Aorta (tissue), 5 donors: ENCODE measurements at regions not wholly inside any gene's neighbourhood (a gene's known extent, or its start where the extent isn't known, plus 50 kb on each side); places are given as distances from the start of the nearest gene placed in this dataset.
"Not testable (repeated sequence)": the region's sequence is repeated elsewhere in the genome, so short reads cannot be mapped to it uniquely, and the experiment has no call there.

ENCODE experiments used
- ATAC-seq: fragments of 200-7000 bp; cut with Tn5 transposase; one replicate; pipeline ENCODE4 v1.9.1; 2022; ENCODE audit warnings: moderate library complexity; ENCODE audit not compliant: low FRiP score
- DNase-seq, 2 donors: peaks; one replicate each; pipeline ENCODE4 v3.0.0-alpha.2; 2020
- H3K27ac ChIP-seq, 2 donors: one replicate each; pipeline ENCODE4 v1.5.1; 2013; ENCODE audit warnings: low read length in 2 of 2, mild to moderate bottlenecking in 2 of 2, moderate library complexity in 2 of 2, control low read depth in 1 of 2, inconsistent platforms in 1 of 2, low read depth in 1 of 2
- H3K27me3 ChIP-seq, 2 donors: one replicate each; pipeline ENCODE4 v1.6.1; 2013; ENCODE audit warnings: control low read depth in 1 of 2, low read length in 1 of 2, mild to moderate bottlenecking in 1 of 2, moderate library complexity in 1 of 2; ENCODE audit not compliant: insufficient read depth in 2 of 2, control insufficient read depth in 1 of 2
- H3K36me3 ChIP-seq, 2 donors: one replicate each; pipeline ENCODE4 v1.6.1; 2013; ENCODE audit warnings: control low read depth in 1 of 2, low read length in 1 of 2, mild to moderate bottlenecking in 1 of 2; ENCODE audit not compliant: insufficient read depth in 2 of 2, control insufficient read depth in 1 of 2
- H3K4me1 ChIP-seq, 2 donors: one replicate each; pipeline ENCODE4 v1.6.1; 2013; ENCODE audit warnings: low read length in 2 of 2, control low read depth in 1 of 2, mild to moderate bottlenecking in 1 of 2, moderate library complexity in 1 of 2; ENCODE audit not compliant: insufficient read depth in 2 of 2, control insufficient read depth in 1 of 2
- H3K4me3 ChIP-seq, 2 donors: one replicate each; pipeline ENCODE4 v1.5.1; 2013; ENCODE audit warnings: low read length in 2 of 2, control low read depth in 1 of 2, mild to moderate bottlenecking in 1 of 2
- H3K9me3 ChIP-seq: one replicate; pipeline ENCODE4 v1.6.1; 2013; ENCODE audit warnings: mild to moderate bottlenecking, low read length; ENCODE audit not compliant: control insufficient read depth
- WGBS, 2 donors: extraction: QIAGEN DNeasy Blood & Tissue Kit; methylation state at CpG; one replicate each; pipeline ENCODE4 v1.1.7; 2013; 5-methylcytosine and 5-hydroxymethylcytosine counted together
- intact Hi-C, 2 donors: fragments of 100-400 bp; cut with DNase I; formaldehyde crosslinking; loops; one replicate each; pipeline versions ENCODE4 v1.14.2 to v1.15.0; 2022
- donor health status: healthy with polysubstance abuse.
- donor health status: Bipolar disorder and iron deficiency.
- donor health status: DM: no; HTN: no; CAD: no.
- donor health status: DM: no; HTN: no; CAD: no.
- donor health status: DM: yes; HTN: yes; CAD: no.

GRCh38 chr5:27451377-27451776 lies 413.0 kb upstream of the CDH9 start:
- no peak for DNase-seq
- no peak overlapping the region for H3K4me3 ChIP-seq
- WGBS, 2 donors = 56 to 76% methylated on average over 1 of the region's 1 CpG
- intact Hi-C loops = no loop called here
- H3K9me3 ChIP-seq = peaks cover 3% of the 10 kb centered on the region
- no peak for ATAC-seq
- H3K4me1 ChIP-seq = no peaks in the 10 kb centered on the region
- no peaks in the 10 kb centered on the region for H3K27me3 ChIP-seq
- H3K36me3 ChIP-seq = no peaks in the 10 kb centered on the region
- H3K27ac ChIP-seq = no peak overlapping the region

- H3K4me3 ChIP-seq = no peak overlapping the region
- H3K27me3 ChIP-seq = no peaks in the 10 kb centered on the region
- H3K36me3 ChIP-seq = no peaks in the 10 kb centered on the region
- H3K27ac ChIP-seq = no peak overlapping the region
- intact Hi-C loops = no loop called here
- 58 to 59% methylated on average over 3 of the region's 3 CpGs for whole genome bisulfite sequencing, 2 donors
- ATAC-seq (no peak), DNase-seq (no peak)
- H3K4me1 ChIP-seq = no peaks in the 10 kb centered on the region
- peaks cover 3% of the 10 kb centered on the region for H3K9me3 ChIP-seq
Measured at GRCh38 chr5:27450607-27451006, 412.2 kb upstream of the CDH9 start.

DNA sequence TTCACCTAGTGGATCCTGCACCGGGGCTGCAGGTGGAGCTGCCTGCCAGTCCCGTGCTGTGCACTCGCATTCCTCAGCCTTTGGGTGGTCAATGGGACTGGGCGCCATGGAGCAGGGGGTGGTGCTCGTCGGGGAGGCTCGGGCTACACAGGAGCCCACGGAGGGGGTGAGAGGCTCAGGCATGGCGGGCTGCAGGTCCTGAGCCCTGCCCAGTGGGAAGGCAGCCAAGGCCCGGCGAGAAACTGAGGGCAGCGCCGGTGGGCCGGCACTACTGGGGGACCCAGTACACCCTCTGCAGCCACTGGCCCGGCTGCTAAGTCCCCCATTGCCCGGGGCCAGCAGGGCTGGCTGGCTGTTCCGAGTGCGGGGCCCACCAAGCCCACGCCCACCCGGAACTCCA lies 401.0 kb upstream of the CDH9 start:
- DNase-seq, H3K9me3 ChIP-seq, H3K4me1 ChIP-seq, intact Hi-C loops, H3K27me3 ChIP-seq, H3K4me3 ChIP-seq, H3K27ac ChIP-seq, H3K36me3 ChIP-seq, ATAC-seq: not testable (repeated sequence)
- 87 to 92% methylated on average over 14 to 20 of the region's 20 CpGs for WGBS, 2 donors

- Histone ChIP-seq H3K36me3 (no peaks in the 10 kb centered on the region), H3K4me3 (no peak overlapping the region), H3K27me3 (no peaks in the 10 kb centered on the region), H3K4me1 (no peaks in the 10 kb centered on the region), H3K27ac (no peak overlapping the region), H3K9me3 (no peaks in the 10 kb centered on the region)
- ATAC-seq = no peak
- 69 to 79% methylated on average over 2 of the region's 2 CpGs for WGBS, 2 donors
- intact Hi-C loops = no loop called here
- DNase-seq = no peak
Measured at GRCh38 chr5:27437594-27438200, 399.3 kb upstream of the CDH9 start.

- WGBS, 2 donors = 87 to 88% methylated on average over 4 of the region's 4 CpGs
- intact Hi-C loops = no loop called here
- no peak for ATAC-seq
Measured at GRCh38 chr5:27434335-27434734, 395.9 kb upstream of the CDH9 start.

GRCh38 chr5:27414099-27414498 lies 375.7 kb upstream of the CDH9 start:
- intact Hi-C loops = no loop called here

More at GRCh38 chr5:27434335-27434734, 395.9 kb upstream of the CDH9 start:
- Histone ChIP-seq H3K36me3 (no peaks in the 10 kb centered on the region), H3K4me1 (no peaks in the 10 kb centered on the region), H3K27ac (no peak overlapping the region), H3K9me3 (no peaks in the 10 kb centered on the region), H3K27me3 (no peaks in the 10 kb centered on the region), H3K4me3 (no peak overlapping the region)
- DNase-seq = no peak

DNA sequence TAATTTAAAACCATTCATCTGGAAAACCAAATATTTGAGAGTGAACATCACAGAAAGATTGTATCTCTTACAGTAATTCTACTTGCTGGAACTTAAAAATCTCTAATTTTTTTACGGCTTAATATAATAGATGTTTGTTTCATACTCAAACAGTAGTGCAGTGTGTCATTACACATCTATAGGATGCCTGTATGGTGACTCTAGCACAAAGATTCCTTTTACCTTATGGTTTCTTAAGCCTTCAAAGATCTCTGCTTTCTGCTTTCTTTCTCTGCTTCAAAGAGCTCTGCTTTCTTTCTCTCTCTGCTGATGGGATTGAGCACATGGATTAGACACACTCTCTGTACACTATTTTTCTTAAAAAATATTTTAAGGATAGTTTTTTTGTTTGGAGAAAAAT lies 374.0 kb upstream of the CDH9 start:
- WGBS, 2 donors = 48 to 85% methylated on average over 1 of the region's 1 CpG
- ATAC-seq (no peak), DNase-seq (no peak)
- intact Hi-C loops = no loop called here
- no peaks in the 10 kb centered on the region for H3K4me1 ChIP-seq
- no peaks in the 10 kb centered on the region for H3K27me3 ChIP-seq
- no peaks in the 10 kb centered on the region for H3K9me3 ChIP-seq
- no peak overlapping the region for H3K4me3 ChIP-seq
- H3K27ac ChIP-seq = no peak overlapping the region
- no peaks in the 10 kb centered on the region for H3K36me3 ChIP-seq

More at GRCh38 chr5:27414099-27414498, 375.7 kb upstream of the CDH9 start:
- no peaks in the 10 kb centered on the region for H3K4me1 ChIP-seq
- 91 to 92% methylated on average over 1 of the region's 1 CpG for WGBS, 2 donors
- no peaks in the 10 kb centered on the region for H3K27me3 ChIP-seq
- H3K9me3 ChIP-seq = no peaks in the 10 kb centered on the region
- no peak for ATAC-seq
- DNase-seq = no peak
- no peak overlapping the region for H3K4me3 ChIP-seq
- no peak overlapping the region for H3K27ac ChIP-seq
- H3K36me3 ChIP-seq = no peaks in the 10 kb centered on the region

DNA sequence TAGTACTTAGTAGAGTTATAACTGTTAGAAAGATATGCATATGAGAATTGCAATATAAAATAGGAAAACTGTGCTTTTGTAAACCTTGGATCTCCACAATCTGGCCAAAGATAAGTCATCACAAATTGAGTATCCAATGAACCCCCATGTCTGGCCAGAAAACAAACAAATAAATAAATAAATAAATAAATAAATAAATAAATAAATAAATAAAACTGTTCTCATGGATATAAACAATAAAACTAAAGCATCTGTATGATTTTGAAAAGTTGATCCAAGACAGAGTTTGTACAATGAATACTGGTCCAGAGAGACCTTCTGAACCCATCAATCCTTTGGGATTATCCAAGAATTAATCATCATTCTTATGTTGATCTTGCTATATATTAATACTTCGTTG lies 367.6 kb upstream of the CDH9 start:
- 77 to 83% methylated on average over 1 of the region's 1 CpG for WGBS, 2 donors
- H3K4me1 ChIP-seq = no peaks in the 10 kb centered on the region
- H3K27ac ChIP-seq = no peak overlapping the region
- H3K4me3 ChIP-seq = no peak overlapping the region
- H3K9me3 ChIP-seq = no peaks in the 10 kb centered on the region
- ATAC-seq (no peak), DNase-seq (no peak)
- H3K36me3 ChIP-seq = no peaks in the 10 kb centered on the region
- no peaks in the 10 kb centered on the region for H3K27me3 ChIP-seq
- intact Hi-C loops = no loop called here

GRCh38 chr5:27403243-27403882 lies 365.0 kb upstream of the CDH9 start:
- ATAC-seq (no peak), DNase-seq (no peak)
- Histone ChIP-seq H3K4me1 (no peaks in the 10 kb centered on the region), H3K4me3 (no peak overlapping the region), H3K27me3 (no peaks in the 10 kb centered on the region), H3K36me3 (no peaks in the 10 kb centered on the region), H3K27ac (no peak overlapping the region), H3K9me3 (no peaks in the 10 kb centered on the region)
- WGBS, 2 donors = 64% methylated on average over 5 of the region's 5 CpGs
- intact Hi-C loops = no loop called here
